Activated T-cell treated with anti-CD3 and anti-CD28 coated beads, Interleukin-2, amount 50 U/mL, for 72 hours (primary cell): ENCODE measurements at regions not wholly inside any gene's neighbourhood (a gene's known extent, or its start where the extent isn't known, plus 50 kb on each side); places are given as distances from the start of the nearest gene placed in this dataset.

ENCODE experiments used
- ATAC-seq, 2 donors: fragments of 150-1000 bp; cut with Tn5 transposase; replicated peaks in 1 of 2; 2 replicates each; pipeline ENCODE4 v1.10.0; 2021; ENCODE audit warnings: moderate library complexity in 2 of 2, mild to moderate bottlenecking in 1 of 2
- DNase-seq, 2 donors: peaks; one replicate each; pipeline ENCODE4 v3.0.0; 2021 to 2022; ENCODE audit warnings: mixed read lengths in 1 of 2
- H3K27ac Mint-ChIP-seq: one replicate; pipeline ENCODE4 v1.8.0; 2022; ENCODE audit warnings: mild to moderate bottlenecking, moderate library complexity, mixed read lengths
- H3K27me3 Mint-ChIP-seq: one replicate; pipeline ENCODE4 v1.8.0; 2022; ENCODE audit warnings: low read depth, mixed read lengths
- H3K36me3 Mint-ChIP-seq, 2 donors: one replicate each; pipeline ENCODE4 v1.8.0; 2022; ENCODE audit warnings: mixed read lengths in 2 of 2, mild to moderate bottlenecking in 1 of 2; ENCODE audit not compliant: insufficient read depth in 2 of 2
- H3K4me1 Mint-ChIP-seq: one replicate; pipeline ENCODE4 v1.8.0; 2022; ENCODE audit warnings: low read depth, mixed read lengths
- H3K4me3 Mint-ChIP-seq, 2 donors: one replicate each; pipeline ENCODE4 v1.8.0; 2022; ENCODE audit warnings: mild to moderate bottlenecking in 2 of 2, mixed read lengths in 2 of 2, moderate library complexity in 2 of 2
- H3K9me3 Mint-ChIP-seq, 2 donors: one replicate each; pipeline ENCODE4 v1.8.0; 2022; ENCODE audit warnings: mixed read lengths in 2 of 2

DNA sequence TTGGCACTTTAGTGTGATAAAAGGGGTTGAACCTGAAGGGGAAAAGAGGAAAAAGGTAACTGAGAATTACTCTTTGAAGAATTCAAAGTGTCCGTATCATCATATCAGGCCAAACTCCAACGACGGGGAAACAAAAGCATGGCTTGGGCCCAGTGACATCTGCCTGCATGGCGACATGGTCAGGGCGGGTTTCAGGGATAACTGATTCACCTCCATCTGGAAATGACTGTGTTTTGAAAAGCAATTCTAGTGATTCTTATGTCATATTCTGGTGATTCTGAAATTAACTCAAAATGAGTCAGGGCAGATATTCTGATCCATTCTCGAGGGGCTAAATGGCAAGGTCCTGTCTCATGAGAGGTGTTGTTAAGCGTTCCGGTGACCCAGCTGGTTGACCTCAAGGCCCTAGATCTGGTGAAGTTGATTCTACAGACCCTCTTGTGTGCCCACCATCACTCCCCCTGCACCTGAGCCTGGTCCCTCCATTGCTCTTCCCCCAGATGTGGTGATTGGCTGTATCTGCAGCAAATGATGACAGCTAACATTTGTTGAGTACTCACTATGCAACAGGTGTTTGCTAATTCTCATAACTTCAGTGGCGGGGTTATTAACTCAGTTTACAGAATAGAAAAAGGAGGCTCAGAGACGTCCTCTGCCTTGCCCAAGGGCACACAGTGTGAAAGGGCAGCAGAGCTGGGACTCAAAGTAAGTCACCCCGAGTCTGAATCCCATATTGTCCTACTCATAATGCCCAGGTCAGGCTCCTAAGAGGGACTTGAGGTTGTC, 251.8 kb downstream of the MAF start:
- Mint-ChIP-seq H3K36me3 (no peaks in the 10 kb centered on the region), H3K9me3 (no peaks in the 10 kb centered on the region), H3K4me1 (peaks cover 15% of the 10 kb centered on the region), H3K27me3 (peaks cover 15% of the 10 kb centered on the region), H3K4me3 (no peak overlapping the region), H3K27ac (no peak overlapping the region)
- ATAC-seq (peak; percentile 65 to 84), DNase-seq (peak; percentile 25 to 37)

DNA sequence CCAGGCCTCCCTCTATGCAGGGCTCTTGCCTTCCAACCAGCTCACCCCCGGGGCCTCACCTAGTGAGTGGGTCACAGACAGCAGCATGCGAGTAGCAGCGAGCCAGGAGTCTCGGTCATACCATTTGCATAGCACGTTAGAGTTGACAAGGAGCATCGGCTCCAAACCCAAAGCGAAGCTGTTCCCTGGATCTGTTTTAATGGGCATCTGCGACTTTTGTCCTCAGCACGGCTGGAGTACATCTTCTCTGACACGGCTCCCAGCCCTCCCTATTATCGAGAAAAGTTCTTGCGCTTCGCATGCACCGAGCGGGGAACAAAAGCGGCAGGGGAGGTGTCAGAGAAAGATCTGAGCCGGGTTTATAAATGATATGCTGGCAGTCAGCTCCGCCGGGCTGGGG, 253.3 kb downstream of the MAF start:
- Mint-ChIP-seq H3K4me3 (no peak overlapping the region), H3K27ac (no peak overlapping the region), H3K27me3 (peaks cover 22% of the 10 kb centered on the region), H3K36me3 (no peaks in the 10 kb centered on the region), H3K9me3 (no peaks in the 10 kb centered on the region), H3K4me1 (peaks cover 18% of the 10 kb centered on the region)
- ATAC-seq (no peak), DNase-seq (no peak)

DNA sequence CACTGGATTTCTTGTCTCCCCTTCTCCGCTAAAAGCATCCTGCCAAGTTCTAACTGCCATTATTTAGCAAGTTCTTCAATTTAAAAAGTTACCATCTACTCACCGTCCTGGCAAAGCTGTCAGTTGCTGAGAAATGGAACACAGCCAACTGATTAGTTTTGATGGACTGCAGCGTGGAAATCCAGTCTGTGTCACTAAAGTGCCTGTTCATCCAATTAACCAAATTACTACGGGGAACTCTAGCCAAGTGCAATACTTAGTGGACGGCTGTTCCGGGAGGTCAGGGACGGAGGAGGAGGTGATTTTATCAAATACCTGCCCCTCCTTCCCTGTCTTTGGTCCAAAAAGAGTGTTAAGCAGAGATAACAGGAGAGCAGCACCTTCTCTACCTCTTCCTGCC, 260.7 kb downstream of the MAF start:
- Mint-ChIP-seq H3K4me1 (peaks cover 5% of the 10 kb centered on the region), H3K27ac (no peak overlapping the region), H3K9me3 (no peaks in the 10 kb centered on the region)

DNA sequence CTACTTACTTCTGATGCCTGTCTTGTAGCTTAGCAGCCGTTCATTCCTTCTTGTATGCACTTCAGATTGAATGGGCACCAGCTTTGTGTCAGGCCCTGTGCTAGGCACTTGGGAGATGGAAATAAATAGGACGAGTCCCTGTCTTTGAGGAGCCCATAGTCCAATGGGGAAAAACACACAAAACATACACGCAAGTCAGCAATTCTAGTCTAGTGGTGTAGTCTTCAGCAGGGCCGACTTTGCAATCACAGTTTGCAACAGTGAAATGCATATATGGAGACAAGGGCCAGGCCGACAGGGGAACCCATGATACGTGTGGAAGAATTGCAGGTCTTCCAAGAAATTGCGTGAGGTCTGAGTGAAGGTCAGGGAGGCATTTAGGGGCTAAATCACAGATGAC, 262.6 kb downstream of the MAF start:
- H3K9me3 Mint-ChIP-seq = no peaks in the 10 kb centered on the region
- no peak overlapping the region for H3K4me3 Mint-ChIP-seq
- H3K4me1 Mint-ChIP-seq = no peaks in the 10 kb centered on the region
- peaks cover 25% of the 10 kb centered on the region for H3K27me3 Mint-ChIP-seq
- H3K36me3 Mint-ChIP-seq = peaks cover 0 to 4% of the 10 kb centered on the region in 2 donors
- no peak for DNase-seq
- H3K27ac Mint-ChIP-seq = no peak overlapping the region
- no peak for ATAC-seq

More for the DNA sequence above, 260.7 kb downstream of the MAF start:
- DNase-seq = no peak
- ATAC-seq = no peak
- Mint-ChIP-seq H3K36me3 (peaks cover 0 to 4% of the 10 kb centered on the region in 2 donors), H3K4me3 (no peak overlapping the region), H3K27me3 (peaks cover 22% of the 10 kb centered on the region)

DNA sequence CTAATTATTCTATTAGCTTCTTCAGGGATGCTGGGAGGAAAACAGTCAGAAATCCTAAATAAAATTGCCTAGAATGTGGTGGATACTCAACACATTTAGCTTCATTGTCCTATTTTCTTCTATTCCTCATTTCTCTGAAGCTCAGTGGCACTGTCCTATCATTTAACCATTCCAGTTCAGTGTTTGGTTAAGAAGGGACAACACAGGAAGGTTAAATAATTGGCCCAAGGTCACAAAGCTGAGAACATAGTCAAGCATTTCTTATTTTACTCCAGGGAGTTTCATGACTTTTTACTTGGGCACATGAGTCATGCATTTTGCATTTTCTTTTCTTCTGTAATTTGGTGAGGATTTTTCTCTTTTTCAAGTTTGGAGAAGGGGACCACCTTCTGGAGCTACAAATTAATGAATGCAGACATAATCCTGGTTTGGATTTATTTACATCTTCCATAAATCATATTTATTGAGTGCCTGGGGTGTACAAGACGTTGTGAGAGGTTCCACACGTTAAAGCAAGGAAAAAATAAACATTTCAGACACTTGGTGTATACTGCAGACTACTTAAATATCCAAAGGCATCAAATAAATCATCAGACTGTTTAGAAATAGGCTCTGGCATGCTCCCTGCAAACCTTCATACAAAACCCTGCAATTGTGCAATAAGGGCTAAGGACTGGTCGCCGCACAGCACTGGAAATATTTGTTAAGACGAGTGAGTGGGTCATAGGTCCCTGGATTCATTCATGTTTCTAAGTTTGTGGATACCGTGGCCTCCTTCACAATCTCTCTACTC, 263.9 kb downstream of the MAF start:
- Mint-ChIP-seq H3K9me3 (no peaks in the 10 kb centered on the region), H3K4me3 (no peak overlapping the region), H3K27ac (no peak overlapping the region), H3K36me3 (peaks cover 0 to 4% of the 10 kb centered on the region in 2 donors), H3K4me1 (no peaks in the 10 kb centered on the region), H3K27me3 (peaks cover 24% of the 10 kb centered on the region)
- ATAC-seq (no peak), DNase-seq (no peak)

DNA sequence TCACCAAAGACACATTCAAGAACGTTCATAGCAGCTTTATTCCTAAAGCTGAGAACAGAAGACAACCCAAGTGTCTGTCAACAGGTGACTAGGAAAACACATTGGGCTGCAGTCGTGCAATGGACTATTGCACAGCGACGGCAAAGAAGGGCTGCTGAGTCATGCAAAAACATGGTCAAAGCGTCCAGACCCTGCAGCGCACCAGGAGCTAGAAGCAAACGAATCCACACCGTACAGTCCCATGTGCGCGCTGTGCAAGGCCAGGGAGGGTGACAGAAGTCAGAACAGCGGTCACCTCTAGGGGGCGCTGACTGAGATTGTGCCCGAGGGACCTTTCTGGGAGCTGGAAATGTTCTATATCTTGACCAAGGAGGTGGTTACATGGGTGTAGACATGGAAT, 266.4 kb downstream of the MAF start:
- Mint-ChIP-seq H3K27ac (no peak overlapping the region), H3K4me3 (no peak overlapping the region), H3K27me3 (peaks cover 28% of the 10 kb centered on the region), H3K36me3 (peaks cover 0 to 2% of the 10 kb centered on the region in 2 donors), H3K4me1 (peaks cover 7% of the 10 kb centered on the region), H3K9me3 (no peaks in the 10 kb centered on the region)
- peak in 1 of 2 donors; percentile 38 for ATAC-seq
- peak; percentile 18 to 52 for DNase-seq

DNA sequence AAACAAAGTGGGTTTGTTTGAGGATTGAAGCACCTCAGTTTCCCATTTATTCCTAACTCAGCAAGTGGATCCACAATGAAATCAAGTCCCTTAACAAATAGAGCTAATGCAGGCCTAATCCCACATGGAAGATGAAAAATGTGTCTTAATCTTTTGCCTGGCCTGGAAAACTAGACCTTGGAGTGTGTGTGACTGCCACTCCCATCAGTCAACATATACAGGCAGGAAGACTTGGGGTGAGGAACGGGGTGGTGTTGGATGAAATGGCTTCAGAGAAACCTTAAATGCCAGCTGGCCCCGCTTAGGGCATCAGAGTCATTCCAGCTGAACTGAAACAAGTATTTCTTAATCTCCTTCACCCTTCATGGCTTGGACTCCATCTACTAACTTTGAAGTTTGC, 269.5 kb downstream of the MAF start:
- H3K27ac Mint-ChIP-seq = no peak overlapping the region
- no peaks in the 10 kb centered on the region for H3K36me3 Mint-ChIP-seq
- peaks cover 46% of the 10 kb centered on the region for H3K27me3 Mint-ChIP-seq
- ATAC-seq (no peak), DNase-seq (no peak)
- H3K4me3 Mint-ChIP-seq = no peak overlapping the region
- no peaks in the 10 kb centered on the region for H3K9me3 Mint-ChIP-seq
- peaks cover 17% of the 10 kb centered on the region for H3K4me1 Mint-ChIP-seq

DNA sequence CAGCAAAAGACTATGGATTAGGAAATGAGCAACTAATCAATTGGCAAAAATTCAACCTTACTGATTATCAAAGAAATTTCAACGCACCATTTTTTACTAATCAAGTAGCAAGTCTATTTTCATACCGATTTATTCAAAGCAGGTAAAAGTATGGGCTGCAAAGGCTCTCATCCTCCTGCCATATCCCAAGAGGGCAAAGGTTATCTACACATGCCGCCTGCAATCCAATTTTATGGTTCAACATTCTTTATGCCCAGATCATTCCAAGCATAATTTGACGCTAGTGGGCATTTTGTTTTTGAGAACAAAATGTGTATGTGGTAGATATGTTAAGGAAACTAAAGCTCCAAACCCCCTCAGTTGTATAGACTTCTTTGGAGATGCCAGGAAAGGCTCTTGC, 270.6 kb downstream of the MAF start:
- H3K4me3 Mint-ChIP-seq = no peak overlapping the region
- H3K4me1 Mint-ChIP-seq = peaks cover 25% of the 10 kb centered on the region
- H3K27me3 Mint-ChIP-seq = peaks cover 49% of the 10 kb centered on the region
- ATAC-seq (no peak), DNase-seq (no peak)
- H3K9me3 Mint-ChIP-seq = no peaks in the 10 kb centered on the region
- no peak overlapping the region for H3K27ac Mint-ChIP-seq
- H3K36me3 Mint-ChIP-seq = no peaks in the 10 kb centered on the region

DNA sequence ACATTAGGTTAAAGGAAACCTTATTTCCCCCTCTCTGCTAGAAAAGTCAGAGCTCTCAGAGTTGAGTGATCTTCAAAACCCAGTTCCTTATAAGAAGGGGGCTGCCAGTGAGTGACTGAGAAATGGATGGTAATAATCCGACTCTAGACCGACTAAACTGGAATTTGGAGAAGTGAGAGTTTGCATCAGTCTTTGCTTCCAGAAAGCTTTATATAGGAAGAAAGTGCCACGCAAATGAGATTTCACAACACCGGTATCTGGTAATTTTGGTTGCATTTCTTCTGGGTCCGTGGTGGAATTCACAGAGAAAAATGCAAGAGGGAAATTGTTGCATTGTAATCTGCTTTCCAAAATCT, 271.4 kb downstream of the MAF start:
- Mint-ChIP-seq H3K27me3 (peaks cover 49% of the 10 kb centered on the region), H3K9me3 (no peaks in the 10 kb centered on the region), H3K36me3 (no peaks in the 10 kb centered on the region), H3K4me3 (peak overlapping the region in 1 of 2 donors; percentile 29), H3K4me1 (peaks cover 29% of the 10 kb centered on the region), H3K27ac (no peak overlapping the region)
- DNase-seq (no peak), ATAC-seq (no peak)

DNA sequence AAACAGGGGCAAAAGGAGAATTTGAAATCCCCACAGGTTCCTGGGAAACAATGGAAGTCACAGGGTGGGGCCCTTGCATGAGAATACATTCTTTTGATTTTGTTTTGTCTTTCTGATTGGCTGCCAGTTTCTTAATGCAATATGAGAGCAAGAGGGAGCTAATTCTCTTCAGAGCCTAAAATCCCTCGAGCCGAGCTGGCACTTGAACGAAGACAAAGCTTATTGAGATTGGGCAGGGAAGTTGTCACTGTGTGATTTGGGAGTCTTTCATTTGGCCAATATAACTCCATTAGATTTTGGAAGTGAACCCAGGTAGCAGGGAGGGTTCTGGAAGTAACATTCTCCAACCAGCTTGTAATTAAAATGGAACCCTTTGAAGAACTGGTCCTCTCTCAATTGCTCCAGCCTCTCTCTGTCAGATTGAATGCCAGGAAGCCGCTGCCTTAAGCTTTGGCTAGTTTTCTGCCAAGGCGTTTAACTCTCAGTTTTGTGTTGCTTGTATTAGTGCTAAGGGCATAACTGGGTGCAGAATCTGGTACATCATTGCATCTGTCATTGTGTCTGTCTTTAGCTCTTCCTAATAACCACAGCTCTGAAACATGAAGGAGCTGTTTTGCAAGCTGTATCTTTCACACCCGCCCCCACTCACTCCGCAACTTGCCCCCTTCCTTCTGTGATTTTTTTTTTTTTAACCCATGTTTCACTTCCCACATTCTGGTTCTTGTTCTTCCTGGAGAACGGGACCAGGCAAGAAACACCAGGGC, 272.0 kb downstream of the MAF start:
- Mint-ChIP-seq H3K4me3 (peak overlapping the region in 1 of 2 donors; percentile 29), H3K36me3 (no peaks in the 10 kb centered on the region), H3K27me3 (peaks cover 47% of the 10 kb centered on the region), H3K27ac (no peak overlapping the region), H3K9me3 (no peaks in the 10 kb centered on the region), H3K4me1 (peaks cover 29% of the 10 kb centered on the region)
- ATAC-seq (no peak), DNase-seq (no peak)

DNA sequence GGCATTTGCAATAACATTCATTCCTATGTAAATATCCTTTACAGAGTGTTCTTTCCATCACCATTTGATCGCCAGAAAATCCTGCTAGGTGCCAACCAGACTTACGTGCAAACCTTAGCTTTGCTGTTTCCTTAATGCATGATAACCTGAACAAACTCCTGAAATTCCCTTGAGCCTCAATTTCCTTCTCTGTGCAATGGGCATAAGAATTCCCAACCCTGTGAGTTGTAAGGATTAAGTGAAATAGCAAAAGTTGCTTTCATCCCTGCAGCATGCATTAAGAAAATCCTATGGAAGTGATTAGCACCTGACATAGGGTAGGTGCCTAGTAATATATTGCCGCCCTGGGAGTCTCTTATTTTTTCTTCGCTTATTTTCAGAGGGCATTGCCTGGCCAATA, 272.7 kb downstream of the MAF start:
- Mint-ChIP-seq H3K27me3 (peaks cover 53% of the 10 kb centered on the region), H3K4me1 (peaks cover 29% of the 10 kb centered on the region), H3K27ac (no peak overlapping the region), H3K9me3 (no peaks in the 10 kb centered on the region), H3K36me3 (no peaks in the 10 kb centered on the region), H3K4me3 (no peak overlapping the region)
- ATAC-seq = no peak
- no peak for DNase-seq

DNA sequence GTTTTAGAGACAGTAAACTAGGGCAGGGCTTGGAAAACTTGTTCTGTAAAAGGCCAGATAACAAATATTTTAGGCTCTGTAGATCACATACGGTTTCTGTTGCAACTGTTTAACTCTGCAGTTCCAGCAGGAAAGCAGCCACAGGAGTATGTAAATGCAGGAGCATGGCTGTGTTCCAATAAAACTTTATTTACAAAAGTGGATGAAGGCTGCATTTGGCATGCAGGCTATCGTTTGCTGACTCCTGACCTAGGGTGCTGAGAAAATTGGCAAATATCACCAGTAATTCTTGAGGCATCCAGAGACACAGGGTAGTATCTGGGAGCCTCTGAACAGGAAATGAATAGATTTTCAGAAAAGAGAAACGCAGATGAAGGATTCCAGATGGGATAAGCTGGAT, 274.0 kb downstream of the MAF start:
- Mint-ChIP-seq H3K4me3 (no peak overlapping the region), H3K9me3 (no peaks in the 10 kb centered on the region), H3K27me3 (peaks cover 62% of the 10 kb centered on the region), H3K4me1 (peaks cover 29% of the 10 kb centered on the region), H3K27ac (no peak overlapping the region), H3K36me3 (no peaks in the 10 kb centered on the region)
- DNase-seq (no peak), ATAC-seq (no peak)
